ENCODE measurements at regions not wholly inside any gene's neighbourhood (a gene's known extent, or its start where the extent isn't known, plus 50 kb on each side); places are given as distances from the start of the nearest gene placed in this dataset.
"Not testable (repeated sequence)": the region's sequence is repeated elsewhere in the genome, so short reads cannot be mapped to it uniquely, and the experiment has no call there.

- TF ChIP-seq, protein P1, sequence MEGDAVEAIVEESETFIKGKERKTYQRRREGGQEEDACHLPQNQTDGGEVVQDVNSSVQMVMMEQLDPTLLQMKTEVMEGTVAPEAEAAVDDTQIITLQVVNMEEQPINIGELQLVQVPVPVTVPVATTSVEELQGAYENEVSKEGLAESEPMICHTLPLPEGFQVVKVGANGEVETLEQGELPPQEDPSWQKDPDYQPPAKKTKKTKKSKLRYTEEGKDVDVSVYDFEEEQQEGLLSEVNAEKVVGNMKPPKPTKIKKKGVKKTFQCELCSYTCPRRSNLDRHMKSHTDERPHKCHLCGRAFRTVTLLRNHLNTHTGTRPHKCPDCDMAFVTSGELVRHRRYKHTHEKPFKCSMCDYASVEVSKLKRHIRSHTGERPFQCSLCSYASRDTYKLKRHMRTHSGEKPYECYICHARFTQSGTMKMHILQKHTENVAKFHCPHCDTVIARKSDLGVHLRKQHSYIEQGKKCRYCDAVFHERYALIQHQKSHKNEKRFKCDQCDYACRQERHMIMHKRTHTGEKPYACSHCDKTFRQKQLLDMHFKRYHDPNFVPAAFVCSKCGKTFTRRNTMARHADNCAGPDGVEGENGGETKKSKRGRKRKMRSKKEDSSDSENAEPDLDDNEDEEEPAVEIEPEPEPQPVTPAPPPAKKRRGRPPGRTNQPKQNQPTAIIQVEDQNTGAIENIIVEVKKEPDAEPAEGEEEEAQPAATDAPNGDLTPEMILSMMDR (IDR thresholded peaks at IDR 0.05; ENCODE audit: borderline replicate concordance, extremely low read depth, insufficient read depth) = no peak
- Histone ChIP-seq H3K36me3 (ENCODE audit: control insufficient read depth in 2 of 3, insufficient read depth in 3 of 3, low read length in 3 of 3) (no peaks in the 10 kb centered on the region), H3K27ac (ENCODE audit: low read depth in 2 of 2, low read length in 2 of 2) (no peak overlapping the region), H3K27me3 (ENCODE audit: control insufficient read depth, insufficient read depth, low read length) (no peaks in the 10 kb centered on the region), H3K9ac (ENCODE audit: low read length in 3 of 3) (no peak overlapping the region), H3K9me3 (ENCODE audit: control insufficient read depth in 2 of 3, insufficient read depth in 1 of 3, low read length in 3 of 3) (no peaks in the 10 kb centered on the region), H3K4me3 (ENCODE audit: low read length in 3 of 3) (no peak overlapping the region), H3K4me1 (ENCODE audit: control insufficient read depth in 2 of 3, insufficient read depth in 2 of 3, low read depth in 1 of 3, low read length in 3 of 3) (no peaks in the 10 kb centered on the region)
- intact Hi-C loops (cut with DNase I) = no loop called here
- DNase-seq (no peak), FAIRE-seq (no peak)
Measured at GRCh38 chr6:15739867-15740266, 77.0 kb upstream of the DTNBP1 start.

DNA sequence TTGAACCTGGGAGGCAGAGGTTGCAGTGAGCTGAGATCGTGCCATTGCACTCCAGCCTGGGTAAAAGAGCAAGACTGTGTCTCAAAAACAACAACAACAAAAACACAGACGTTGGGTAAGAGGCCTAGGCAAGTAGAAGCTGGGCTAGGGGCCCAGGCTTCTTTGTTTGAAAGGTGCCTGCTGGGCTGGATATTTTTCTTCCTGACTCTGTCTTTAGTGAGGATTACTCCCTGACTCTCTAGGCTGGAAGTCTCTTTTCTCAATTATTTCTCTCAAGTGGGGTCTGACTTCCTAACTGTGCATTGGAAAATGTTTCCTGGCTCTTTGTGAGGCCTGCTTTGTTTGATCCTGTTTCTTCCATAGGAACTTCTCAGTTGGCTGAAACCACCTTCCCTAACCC is 76.5 kb upstream of the DTNBP1 start:
- Histone ChIP-seq H3K36me3 (ENCODE audit: control insufficient read depth in 2 of 3, insufficient read depth in 3 of 3, low read length in 3 of 3) (no peaks in the 10 kb centered on the region), H3K4me3 (ENCODE audit: low read length in 3 of 3) (no peak overlapping the region), H3K9me3 (ENCODE audit: control insufficient read depth in 2 of 3, insufficient read depth in 1 of 3, low read length in 3 of 3) (no peaks in the 10 kb centered on the region), H3K4me1 (ENCODE audit: control insufficient read depth in 2 of 3, insufficient read depth in 2 of 3, low read depth in 1 of 3, low read length in 3 of 3) (no peaks in the 10 kb centered on the region), H3K27me3 (ENCODE audit: control insufficient read depth, insufficient read depth, low read length) (no peaks in the 10 kb centered on the region), H3K27ac (ENCODE audit: low read depth in 2 of 2, low read length in 2 of 2) (no peak overlapping the region), H3K9ac (ENCODE audit: low read length in 3 of 3) (no peak overlapping the region)
- FAIRE-seq (no peak), DNase-seq (no peak)
- TF ChIP-seq, protein P1 (IDR thresholded peaks at IDR 0.05; ENCODE audit: borderline replicate concordance, extremely low read depth, insufficient read depth) = no peak
- intact Hi-C loops (cut with DNase I) = no loop called here

DNA sequence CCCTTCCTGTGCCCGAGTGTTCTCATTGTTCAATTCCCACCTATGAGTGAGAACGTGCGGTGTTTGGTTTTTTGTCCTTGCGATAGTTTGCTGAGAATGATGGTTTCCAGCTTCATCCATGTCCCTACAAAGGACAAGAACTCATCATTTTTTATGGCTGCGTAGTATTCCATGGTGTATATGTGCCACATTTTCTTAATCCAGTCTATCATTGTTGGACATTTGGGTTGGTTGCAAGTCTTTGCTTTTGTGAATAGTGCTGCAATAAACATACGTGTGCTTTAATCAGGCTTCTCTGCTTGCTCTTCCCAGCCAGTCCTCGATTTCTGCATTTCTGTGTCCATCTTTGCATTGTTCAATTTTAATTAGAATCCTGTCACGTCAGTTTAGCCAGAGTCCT is 75.4 kb upstream of the DTNBP1 start:
- intact Hi-C loops (cut with DNase I); H3K27me3 ChIP-seq (ENCODE audit: control insufficient read depth, insufficient read depth, low read length); H3K9me3 ChIP-seq (ENCODE audit: control insufficient read depth in 2 of 3, insufficient read depth in 1 of 3, low read length in 3 of 3); H3K9ac ChIP-seq (ENCODE audit: low read length in 3 of 3); H3K27ac ChIP-seq (ENCODE audit: low read depth in 2 of 2, low read length in 2 of 2); FAIRE-seq; H3K4me3 ChIP-seq (ENCODE audit: low read length in 3 of 3); H3K36me3 ChIP-seq (ENCODE audit: control insufficient read depth in 2 of 3, insufficient read depth in 3 of 3, low read length in 3 of 3); DNase-seq; H3K4me1 ChIP-seq (ENCODE audit: control insufficient read depth in 2 of 3, insufficient read depth in 2 of 3, low read depth in 1 of 3, low read length in 3 of 3): not testable (repeated sequence)

DNA sequence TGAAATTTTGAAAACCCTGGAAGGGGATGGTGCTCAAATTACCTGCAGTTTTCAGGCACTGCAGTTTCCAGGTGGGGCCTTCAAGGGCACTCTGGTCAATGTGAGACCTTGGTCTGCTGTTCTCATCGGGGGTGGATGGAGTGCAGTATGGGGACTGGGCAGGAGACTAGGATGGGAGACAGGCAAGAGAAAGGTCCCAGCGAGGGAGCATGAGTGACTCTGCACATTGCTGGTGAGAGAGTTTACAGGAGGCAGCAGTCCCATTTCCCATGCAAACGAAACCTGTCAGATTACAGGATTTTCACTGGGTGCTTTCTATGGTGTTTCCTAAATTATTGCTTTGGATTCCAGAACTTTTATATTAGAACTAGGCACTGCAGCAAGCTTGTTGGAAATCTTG is 73.5 kb upstream of the DTNBP1 start:
- Histone ChIP-seq H3K9me3 (ENCODE audit: control insufficient read depth in 2 of 3, insufficient read depth in 1 of 3, low read length in 3 of 3) (no peaks in the 10 kb centered on the region), H3K4me3 (ENCODE audit: low read length in 3 of 3) (no peak overlapping the region), H3K4me1 (ENCODE audit: control insufficient read depth in 2 of 3, insufficient read depth in 2 of 3, low read depth in 1 of 3, low read length in 3 of 3) (peaks cover 0 to 7% (median 0%) of the 10 kb centered on the region in 3 donors), H3K9ac (ENCODE audit: low read length in 3 of 3) (no peak overlapping the region), H3K36me3 (ENCODE audit: control insufficient read depth in 2 of 3, insufficient read depth in 3 of 3, low read length in 3 of 3) (no peaks in the 10 kb centered on the region), H3K27ac (ENCODE audit: low read depth in 2 of 2, low read length in 2 of 2) (no peak overlapping the region), H3K27me3 (ENCODE audit: control insufficient read depth, insufficient read depth, low read length) (no peaks in the 10 kb centered on the region)
- intact Hi-C loops (cut with DNase I) = no loop called here
- DNase-seq = no peak
- TF ChIP-seq, protein P1 (IDR thresholded peaks at IDR 0.05; ENCODE audit: borderline replicate concordance, extremely low read depth, insufficient read depth) = no peak
- FAIRE-seq = no peak

Data from kidney (tissue), 13 donors.